ENCODE measurements at regions not wholly inside any gene's neighbourhood (a gene's known extent, or its start where the extent isn't known, plus 50 kb on each side); places are given as distances from the start of the nearest gene placed in this dataset.
A peak's percentile ranks its signal among the peaks of the same experiment; 100 is the strongest.
"Not testable (repeated sequence)": the region's sequence is repeated elsewhere in the genome, so short reads cannot be mapped to it uniquely, and the experiment has no call there.

DNA sequence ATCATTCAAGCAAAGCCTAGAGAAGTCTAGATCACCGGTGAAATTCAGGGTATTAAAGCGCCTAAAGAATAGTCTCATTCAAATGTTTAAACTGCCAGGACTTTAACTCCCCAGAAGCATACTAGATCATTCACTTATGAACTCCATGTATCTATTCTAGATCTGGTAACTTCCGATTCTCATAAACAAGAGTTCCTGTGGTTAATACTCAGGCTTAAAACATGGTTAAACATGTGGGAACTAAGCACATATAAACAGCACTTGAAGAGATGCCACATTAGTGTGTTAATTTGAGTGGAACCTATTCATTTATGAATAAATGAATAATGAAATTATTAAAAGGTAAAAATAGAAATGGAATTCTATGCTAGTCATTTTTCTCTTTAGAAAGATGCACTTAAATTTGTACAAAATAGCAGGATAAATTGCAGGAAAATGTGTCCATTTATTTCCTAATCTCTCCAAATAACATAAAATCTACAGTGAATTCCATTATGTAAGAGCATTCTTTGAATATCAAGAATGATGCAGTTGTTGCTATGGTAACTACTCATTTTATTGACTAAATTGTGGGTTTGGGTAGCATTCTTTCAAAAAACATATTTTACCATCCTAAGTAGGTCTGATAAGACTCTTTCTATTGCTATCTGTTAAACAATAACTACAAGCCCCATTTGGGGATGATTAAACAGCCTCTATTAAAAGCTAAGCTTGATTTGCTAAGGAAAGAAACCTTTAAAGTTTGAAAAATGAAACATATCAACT, 147.6 kb upstream of the TMEM168 start:
- Histone ChIP-seq H3K9ac (ENCODE audit: low read length in 2 of 2) (no peak overlapping the region), H3K27ac (ENCODE audit: low read length) (no peak overlapping the region), H3K36me3 (ENCODE audit: control insufficient read depth in 2 of 2, insufficient read depth in 2 of 2, low read length in 2 of 2) (no peaks in the 10 kb centered on the region), H3K27me3 (ENCODE audit: control insufficient read depth in 1 of 2, insufficient read depth in 2 of 2, low read length in 2 of 2) (no peaks in the 10 kb centered on the region), H3K9me3 (ENCODE audit: control insufficient read depth in 2 of 2, low read length in 2 of 2) (no peaks in the 10 kb centered on the region), H3K4me1 (ENCODE audit: control insufficient read depth, insufficient read depth, low read length) (peaks cover 12% of the 10 kb centered on the region), H3K4me3 (ENCODE audit: low read length in 2 of 2) (peak overlapping the region; percentile 74 to 92)

- no peak overlapping the region for H3K9ac ChIP-seq (ENCODE audit: low read length in 2 of 2)
- peaks cover 3% of the 10 kb centered on the region for H3K4me1 ChIP-seq (ENCODE audit: control insufficient read depth, insufficient read depth, low read length)
- no peaks in the 10 kb centered on the region for H3K27me3 ChIP-seq (ENCODE audit: control insufficient read depth in 1 of 2, insufficient read depth in 2 of 2, low read length in 2 of 2)
- no peaks in the 10 kb centered on the region for H3K9me3 ChIP-seq (ENCODE audit: control insufficient read depth in 2 of 2, low read length in 2 of 2)
- no peaks in the 10 kb centered on the region for H3K36me3 ChIP-seq (ENCODE audit: control insufficient read depth in 2 of 2, insufficient read depth in 2 of 2, low read length in 2 of 2)
- no peak overlapping the region for H3K27ac ChIP-seq (ENCODE audit: low read length)
- no peak overlapping the region for H3K4me3 ChIP-seq (ENCODE audit: low read length in 2 of 2)
Observed at GRCh38 chr7:112933598-112933997, 143.4 kb upstream of the TMEM168 start.

DNA sequence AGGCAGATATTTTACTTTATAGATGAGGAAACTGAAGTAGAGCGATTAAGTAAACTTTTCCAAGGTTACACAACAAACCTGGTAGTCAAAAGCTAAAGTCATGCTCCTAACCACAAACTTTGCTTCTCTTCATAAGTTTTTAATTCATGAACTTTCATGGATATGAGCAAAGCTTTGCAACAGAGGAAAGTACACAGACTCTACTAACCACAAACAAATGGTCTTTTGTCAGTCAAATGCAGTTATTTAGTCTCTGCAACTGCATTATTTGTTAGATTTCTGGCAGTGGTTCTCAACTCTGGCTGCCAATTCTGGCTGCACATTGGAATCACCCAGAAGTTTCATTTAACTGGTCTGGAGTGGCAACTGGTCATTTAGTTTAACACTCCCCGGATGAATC, 140.6 kb upstream of the TMEM168 start:
- Histone ChIP-seq H3K4me3 (ENCODE audit: low read length in 2 of 2) (no peak overlapping the region), H3K27me3 (ENCODE audit: control insufficient read depth in 1 of 2, insufficient read depth in 2 of 2, low read length in 2 of 2) (no peaks in the 10 kb centered on the region), H3K4me1 (ENCODE audit: control insufficient read depth, insufficient read depth, low read length) (no peaks in the 10 kb centered on the region), H3K36me3 (ENCODE audit: control insufficient read depth in 2 of 2, insufficient read depth in 2 of 2, low read length in 2 of 2) (no peaks in the 10 kb centered on the region), H3K9ac (ENCODE audit: low read length in 2 of 2) (no peak overlapping the region), H3K27ac (ENCODE audit: low read length) (no peak overlapping the region), H3K9me3 (ENCODE audit: control insufficient read depth in 2 of 2, low read length in 2 of 2) (no peaks in the 10 kb centered on the region)

- no peaks in the 10 kb centered on the region for H3K4me1 ChIP-seq (ENCODE audit: control insufficient read depth, insufficient read depth, low read length)
- no peak overlapping the region for H3K9ac ChIP-seq (ENCODE audit: low read length in 2 of 2)
- H3K27ac ChIP-seq (ENCODE audit: low read length), result no peak overlapping the region
- no peaks in the 10 kb centered on the region for H3K27me3 ChIP-seq (ENCODE audit: control insufficient read depth in 1 of 2, insufficient read depth in 2 of 2, low read length in 2 of 2)
- H3K9me3 ChIP-seq (ENCODE audit: control insufficient read depth in 2 of 2, low read length in 2 of 2), result no peaks in the 10 kb centered on the region
- H3K36me3 ChIP-seq (ENCODE audit: control insufficient read depth in 2 of 2, insufficient read depth in 2 of 2, low read length in 2 of 2), result no peaks in the 10 kb centered on the region
- H3K4me3 ChIP-seq (ENCODE audit: low read length in 2 of 2), result no peak overlapping the region
Observed at GRCh38 chr7:112929421-112929820, 139.2 kb upstream of the TMEM168 start.

GRCh38 chr7:112926018-112926417, 135.8 kb upstream of the TMEM168 start:
- H3K4me3 ChIP-seq (ENCODE audit: low read length in 2 of 2), result no peak overlapping the region
- no peaks in the 10 kb centered on the region for H3K27me3 ChIP-seq (ENCODE audit: control insufficient read depth in 1 of 2, insufficient read depth in 2 of 2, low read length in 2 of 2)
- H3K9ac ChIP-seq (ENCODE audit: low read length in 2 of 2), result no peak overlapping the region
- H3K9me3 ChIP-seq (ENCODE audit: control insufficient read depth in 2 of 2, low read length in 2 of 2), result no peaks in the 10 kb centered on the region
- no peak overlapping the region for H3K27ac ChIP-seq (ENCODE audit: low read length)
- no peaks in the 10 kb centered on the region for H3K36me3 ChIP-seq (ENCODE audit: control insufficient read depth in 2 of 2, insufficient read depth in 2 of 2, low read length in 2 of 2)
- H3K4me1 ChIP-seq (ENCODE audit: control insufficient read depth, insufficient read depth, low read length), result no peaks in the 10 kb centered on the region

GRCh38 chr7:112922546-112922945, 132.4 kb upstream of the TMEM168 start:
- not testable (repeated sequence) for H3K4me1 ChIP-seq (ENCODE audit: control insufficient read depth, insufficient read depth, low read length); H3K9ac ChIP-seq (ENCODE audit: low read length in 2 of 2); H3K9me3 ChIP-seq (ENCODE audit: control insufficient read depth in 2 of 2, low read length in 2 of 2); H3K4me3 ChIP-seq (ENCODE audit: low read length in 2 of 2); H3K27me3 ChIP-seq (ENCODE audit: control insufficient read depth in 1 of 2, insufficient read depth in 2 of 2, low read length in 2 of 2); H3K27ac ChIP-seq (ENCODE audit: low read length); H3K36me3 ChIP-seq (ENCODE audit: control insufficient read depth in 2 of 2, insufficient read depth in 2 of 2, low read length in 2 of 2)

- not testable (repeated sequence) for H3K9me3 ChIP-seq (ENCODE audit: control insufficient read depth in 2 of 2, low read length in 2 of 2); H3K36me3 ChIP-seq (ENCODE audit: control insufficient read depth in 2 of 2, insufficient read depth in 2 of 2, low read length in 2 of 2); H3K27me3 ChIP-seq (ENCODE audit: control insufficient read depth in 1 of 2, insufficient read depth in 2 of 2, low read length in 2 of 2); H3K4me1 ChIP-seq (ENCODE audit: control insufficient read depth, insufficient read depth, low read length); H3K27ac ChIP-seq (ENCODE audit: low read length); H3K4me3 ChIP-seq (ENCODE audit: low read length in 2 of 2); H3K9ac ChIP-seq (ENCODE audit: low read length in 2 of 2)
Observed at GRCh38 chr7:112916431-112916830, 126.2 kb upstream of the TMEM168 start.

- Histone ChIP-seq H3K27ac (ENCODE audit: low read length) (no peak overlapping the region), H3K27me3 (ENCODE audit: control insufficient read depth in 1 of 2, insufficient read depth in 2 of 2, low read length in 2 of 2) (no peaks in the 10 kb centered on the region), H3K9me3 (ENCODE audit: control insufficient read depth in 2 of 2, low read length in 2 of 2) (peaks cover 0 to 12% of the 10 kb centered on the region in 2 donors)
Observed at GRCh38 chr7:112908086-112908485, 117.9 kb upstream of the TMEM168 start.

DNA sequence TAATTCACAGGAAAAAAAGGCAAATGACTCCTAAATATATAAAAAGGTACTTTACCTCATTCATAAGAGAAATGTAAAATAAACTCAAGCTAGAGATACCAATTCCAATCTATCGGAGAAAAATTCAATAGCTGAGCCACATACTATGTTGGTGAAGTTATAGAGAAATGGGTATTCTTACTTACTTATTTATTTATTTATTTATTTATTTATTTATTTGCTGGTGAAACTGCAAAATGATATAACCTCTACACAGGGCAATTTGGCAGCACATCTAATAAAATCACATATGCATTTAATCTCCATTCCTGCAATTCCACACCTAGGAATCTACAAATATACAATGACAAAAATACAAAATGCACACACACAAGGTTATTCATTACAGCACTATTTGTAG, 117.5 kb upstream of the TMEM168 start:
- Histone ChIP-seq H3K27me3 (ENCODE audit: control insufficient read depth in 1 of 2, insufficient read depth in 2 of 2, low read length in 2 of 2) (no peaks in the 10 kb centered on the region), H3K27ac (ENCODE audit: low read length) (no peak overlapping the region), H3K4me3 (ENCODE audit: low read length in 2 of 2) (no peak overlapping the region), H3K4me1 (ENCODE audit: control insufficient read depth, insufficient read depth, low read length) (no peaks in the 10 kb centered on the region), H3K36me3 (ENCODE audit: control insufficient read depth in 2 of 2, insufficient read depth in 2 of 2, low read length in 2 of 2) (peaks cover 0 to 3% of the 10 kb centered on the region in 2 donors), H3K9ac (ENCODE audit: low read length in 2 of 2) (no peak overlapping the region), H3K9me3 (ENCODE audit: control insufficient read depth in 2 of 2, low read length in 2 of 2) (peaks cover 0 to 12% of the 10 kb centered on the region in 2 donors)

More at GRCh38 chr7:112908086-112908485, 117.9 kb upstream of the TMEM168 start:
- no peak overlapping the region for H3K4me3 ChIP-seq (ENCODE audit: low read length in 2 of 2)
- H3K4me1 ChIP-seq (ENCODE audit: control insufficient read depth, insufficient read depth, low read length), result no peaks in the 10 kb centered on the region
- peaks cover 0 to 3% of the 10 kb centered on the region in 2 donors for H3K36me3 ChIP-seq (ENCODE audit: control insufficient read depth in 2 of 2, insufficient read depth in 2 of 2, low read length in 2 of 2)
- no peak overlapping the region for H3K9ac ChIP-seq (ENCODE audit: low read length in 2 of 2)

- peaks cover 0 to 12% of the 10 kb centered on the region in 2 donors for H3K9me3 ChIP-seq (ENCODE audit: control insufficient read depth in 2 of 2, low read length in 2 of 2)
- H3K9ac ChIP-seq (ENCODE audit: low read length in 2 of 2), result no peak overlapping the region
- H3K27me3 ChIP-seq (ENCODE audit: control insufficient read depth in 1 of 2, insufficient read depth in 2 of 2, low read length in 2 of 2), result no peaks in the 10 kb centered on the region
- H3K36me3 ChIP-seq (ENCODE audit: control insufficient read depth in 2 of 2, insufficient read depth in 2 of 2, low read length in 2 of 2), result no peaks in the 10 kb centered on the region
- H3K4me3 ChIP-seq (ENCODE audit: low read length in 2 of 2), result no peak overlapping the region
- H3K27ac ChIP-seq (ENCODE audit: low read length), result no peak overlapping the region
- H3K4me1 ChIP-seq (ENCODE audit: control insufficient read depth, insufficient read depth, low read length), result no peaks in the 10 kb centered on the region
Observed at GRCh38 chr7:112905950-112906349, 115.8 kb upstream of the TMEM168 start.

GRCh38 chr7:112905413-112905812, 115.2 kb upstream of the TMEM168 start:
- H3K9me3 ChIP-seq (ENCODE audit: control insufficient read depth in 2 of 2, low read length in 2 of 2), result peaks cover 0 to 12% of the 10 kb centered on the region in 2 donors
- no peak overlapping the region for H3K27ac ChIP-seq (ENCODE audit: low read length)
- no peaks in the 10 kb centered on the region for H3K27me3 ChIP-seq (ENCODE audit: control insufficient read depth in 1 of 2, insufficient read depth in 2 of 2, low read length in 2 of 2)
- no peak overlapping the region for H3K4me3 ChIP-seq (ENCODE audit: low read length in 2 of 2)
- H3K4me1 ChIP-seq (ENCODE audit: control insufficient read depth, insufficient read depth, low read length), result no peaks in the 10 kb centered on the region
- H3K36me3 ChIP-seq (ENCODE audit: control insufficient read depth in 2 of 2, insufficient read depth in 2 of 2, low read length in 2 of 2), result no peaks in the 10 kb centered on the region
- H3K9ac ChIP-seq (ENCODE audit: low read length in 2 of 2), result no peak overlapping the region

All from stomach smooth muscle (tissue), 2 donors.